IPS DF 6.9 (cell line): ENCODE measurements at regions not wholly inside any gene's neighbourhood (a gene's known extent, or its start where the extent isn't known, plus 50 kb on each side); places are given as distances from the start of the nearest gene placed in this dataset.

Source experiments
- DNase-seq: peaks from one replicate; pipeline ENCODE4 v3.0.0-alpha.2; 2013; ENCODE audit warnings: low read depth, low spot score
- H3K27ac ChIP-seq: one replicate; pipeline ENCODE4 v1.5.1; 2013; ENCODE audit warnings: low read length, control low read depth
- H3K27me3 ChIP-seq: 2 replicates; pipeline ENCODE4 v1.6.1; 2013; ENCODE audit warnings: mild to moderate bottlenecking, low read length; ENCODE audit not compliant: control insufficient read depth, insufficient read depth
- H3K36me3 ChIP-seq: 2 replicates; pipeline ENCODE4 v1.6.1; 2013; ENCODE audit warnings: low read length; ENCODE audit not compliant: control insufficient read depth, insufficient read depth
- H3K4me1 ChIP-seq: 2 replicates; pipeline ENCODE4 v1.6.1; 2013; ENCODE audit warnings: low read length; ENCODE audit not compliant: control insufficient read depth, insufficient read depth
- H3K4me3 ChIP-seq: 2 replicates; pipeline ENCODE4 v1.5.1; 2013; ENCODE audit warnings: mild to moderate bottlenecking, low read length
- H3K9me3 ChIP-seq: 2 replicates; pipeline ENCODE4 v1.6.1; 2013; ENCODE audit warnings: low read length, inconsistent platforms; ENCODE audit not compliant: control insufficient read depth, insufficient read depth
- WGBS: extraction: QIAGEN DNeasy Blood & Tissue Kit; methylation state at CpG from one replicate; pipeline ENCODE4 v1.1.7; 2013; ENCODE audit warnings: mixed read lengths, missing lambda C conversion rate; ENCODE audit not compliant: insufficient read length, insufficient coverage; 5-methylcytosine and 5-hydroxymethylcytosine counted together

DNA sequence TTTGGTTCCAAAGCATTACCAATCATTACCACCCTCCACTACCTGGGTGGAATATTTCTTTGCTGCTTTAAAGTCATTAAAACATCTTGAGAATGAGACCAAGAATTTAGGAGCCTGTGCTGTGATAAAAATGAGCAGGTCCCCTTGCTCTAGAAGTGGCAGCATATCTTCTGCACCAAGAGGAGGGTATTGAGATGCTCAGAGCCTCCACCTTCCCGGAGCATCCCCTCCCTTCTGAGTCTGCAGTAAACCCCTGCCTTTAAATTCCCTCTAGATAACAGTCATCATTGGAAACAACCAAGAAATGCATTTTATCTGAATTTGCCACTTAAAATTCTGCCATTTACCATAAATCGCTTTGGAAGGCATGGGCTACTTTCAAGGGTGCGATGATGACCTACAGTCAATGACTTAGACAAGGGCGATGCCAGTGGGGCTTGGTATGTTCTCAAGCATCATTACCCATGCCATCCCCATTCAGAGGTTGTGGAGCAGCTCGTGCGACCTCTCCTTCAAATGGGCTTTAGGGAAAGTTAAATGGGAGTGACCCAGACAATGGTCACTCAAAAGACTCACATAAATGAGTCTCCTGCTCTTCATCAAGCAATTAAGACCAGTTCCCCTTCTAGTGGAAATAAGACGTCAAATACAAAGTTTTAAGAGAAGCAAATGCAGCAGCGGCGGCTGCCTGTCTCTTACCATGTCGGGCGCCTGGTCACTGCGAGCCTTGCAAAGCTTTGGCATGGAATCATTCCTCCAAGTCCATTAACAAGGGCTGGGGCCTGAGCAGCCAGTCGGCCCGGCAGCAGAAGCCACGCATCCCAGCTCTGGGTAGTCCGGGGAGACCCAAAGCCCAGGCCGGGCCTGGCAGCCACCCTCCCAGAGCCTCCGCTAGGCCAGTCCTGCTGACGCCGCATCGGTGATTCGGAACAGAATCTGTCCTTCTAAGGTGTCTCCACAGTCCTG is 334.5 kb downstream of the TMEM121 start:
- H3K4me1 ChIP-seq: no peaks in the 10 kb centered on the region
- H3K4me3 ChIP-seq: no peak overlapping the region
- H3K9me3 ChIP-seq: peaks cover 29% of the 10 kb centered on the region
- no peaks in the 10 kb centered on the region for H3K27me3 ChIP-seq
- H3K27ac ChIP-seq: no peak overlapping the region
- no CpG with 5 or more reads among the region's 22 CpGs for WGBS
- H3K36me3 ChIP-seq: no peaks in the 10 kb centered on the region; the same call in 1 of the 2 replicates
- no peak for DNase-seq

DNA sequence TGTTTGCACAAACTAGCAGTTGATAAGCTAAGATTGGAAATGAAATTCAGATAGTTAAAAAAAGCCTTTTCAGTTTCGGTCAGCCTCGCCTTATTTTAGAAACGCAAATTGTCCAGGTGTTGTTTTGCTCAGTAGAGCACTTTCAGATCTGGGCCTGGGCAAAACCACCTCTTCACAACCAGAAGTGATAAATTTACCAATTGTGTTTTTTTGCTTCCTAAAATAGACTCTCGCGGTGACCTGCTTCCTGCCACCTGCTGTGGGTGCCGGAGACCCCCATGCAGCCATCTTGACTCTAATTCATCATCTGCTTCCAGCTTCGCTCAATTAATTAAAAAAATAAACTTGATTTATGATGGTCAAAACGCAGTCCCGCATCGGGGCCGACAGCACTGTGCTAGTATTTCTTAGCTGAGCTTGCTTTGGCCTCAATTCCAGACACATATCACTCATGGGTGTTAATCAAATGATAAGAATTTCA is 335.6 kb downstream of the TMEM121 start:
- DNase-seq: no peak
- peaks cover 26% of the 10 kb centered on the region for H3K9me3 ChIP-seq
- no peaks in the 10 kb centered on the region; the same call in 1 of the 2 replicates for H3K36me3 ChIP-seq

DNA sequence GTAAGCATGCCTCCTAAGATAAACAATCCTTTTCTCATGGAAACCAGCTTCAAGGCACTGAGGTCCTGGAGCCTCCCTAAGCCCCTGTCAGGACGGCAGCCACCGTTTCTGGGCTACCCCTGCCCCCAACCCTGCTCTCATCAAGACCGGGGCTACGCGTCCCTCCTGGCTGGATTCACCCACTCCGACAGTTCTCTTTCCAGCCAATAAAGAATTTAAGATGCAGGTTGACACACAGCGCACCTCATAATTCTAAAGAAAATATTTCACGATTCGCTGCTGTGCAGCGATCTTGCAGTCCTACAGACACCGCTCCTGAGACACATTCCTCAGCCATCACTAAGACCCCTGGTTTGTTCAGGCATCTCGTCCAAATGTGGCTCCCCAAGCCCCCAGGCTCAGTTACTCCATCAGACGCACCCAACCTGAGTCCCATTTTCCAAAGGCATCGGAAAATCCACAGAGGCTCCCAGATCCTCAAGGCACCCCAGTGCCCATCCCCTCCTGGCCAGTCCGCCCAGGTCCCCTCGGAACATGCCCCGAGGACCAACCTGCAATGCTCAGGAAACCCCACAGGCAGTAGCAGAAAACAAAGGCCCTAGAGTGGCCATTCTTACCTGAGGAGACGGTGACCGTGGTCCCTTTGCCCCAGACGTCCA is 336.3 kb downstream of the TMEM121 start:
- Histone ChIP-seq H3K36me3 (no peaks in the 10 kb centered on the region; the same call in 1 of the 2 replicates), H3K27me3 (no peaks in the 10 kb centered on the region), H3K4me3 (no peak overlapping the region), H3K4me1 (no peaks in the 10 kb centered on the region), H3K27ac (no peak overlapping the region), H3K9me3 (peaks cover 24% of the 10 kb centered on the region)
- no CpG with 5 or more reads among the region's 20 CpGs for WGBS
- DNase-seq: no peak

More for the DNA sequence above, 335.6 kb downstream of the TMEM121 start:
- Histone ChIP-seq H3K4me1 (no peaks in the 10 kb centered on the region), H3K27me3 (no peaks in the 10 kb centered on the region), H3K4me3 (no peak overlapping the region), H3K27ac (no peak overlapping the region)
- WGBS: no CpG with 5 or more reads among the region's 11 CpGs

DNA sequence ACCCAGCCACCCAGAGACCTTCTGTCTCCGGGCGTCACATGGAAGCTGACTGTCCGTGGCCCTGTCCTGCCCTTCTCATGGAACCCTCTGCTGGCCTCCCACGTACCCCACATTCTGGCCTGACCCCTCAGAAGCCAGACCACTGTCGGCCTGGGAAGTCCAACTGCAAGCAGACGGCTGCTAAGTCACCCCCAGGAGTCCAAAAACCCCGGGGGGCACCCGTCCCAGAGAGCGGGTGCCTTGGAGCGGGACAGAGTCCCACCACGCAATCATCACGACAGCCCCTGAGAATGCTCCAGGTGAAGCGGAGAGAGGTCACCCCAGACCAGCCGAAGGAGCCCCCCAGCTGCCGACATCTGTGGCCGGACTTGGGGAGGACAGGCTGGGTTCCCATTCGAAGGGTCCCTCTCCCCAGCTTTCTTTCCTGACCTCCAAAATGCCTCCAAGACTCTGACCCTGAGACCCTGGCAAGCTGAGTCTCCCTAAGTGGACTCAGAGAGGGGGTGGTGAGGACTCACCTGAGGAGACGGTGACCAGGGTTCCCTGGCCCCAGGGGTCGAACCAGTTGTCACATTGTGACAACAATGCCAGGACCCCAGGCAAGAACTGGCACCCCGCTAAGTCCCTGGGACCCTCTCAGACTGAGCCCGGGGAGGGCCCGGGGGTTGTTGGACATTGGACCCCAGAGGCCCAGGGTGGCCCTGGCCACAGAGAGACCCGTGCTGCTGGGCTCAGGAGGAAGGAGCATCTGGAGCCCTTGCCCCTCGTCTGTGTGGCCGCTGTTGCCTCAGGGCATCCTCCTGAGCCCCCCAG is 337.1 kb downstream of the TMEM121 start:
- WGBS: no CpG with 5 or more reads among the region's 25 CpGs
- Histone ChIP-seq H3K9me3 (peaks cover 26% of the 10 kb centered on the region), H3K4me3 (no peak overlapping the region), H3K27me3 (no peaks in the 10 kb centered on the region), H3K36me3 (no peaks in the 10 kb centered on the region; the same call in 1 of the 2 replicates), H3K27ac (no peak overlapping the region), H3K4me1 (no peaks in the 10 kb centered on the region)
- no peak for DNase-seq

DNA sequence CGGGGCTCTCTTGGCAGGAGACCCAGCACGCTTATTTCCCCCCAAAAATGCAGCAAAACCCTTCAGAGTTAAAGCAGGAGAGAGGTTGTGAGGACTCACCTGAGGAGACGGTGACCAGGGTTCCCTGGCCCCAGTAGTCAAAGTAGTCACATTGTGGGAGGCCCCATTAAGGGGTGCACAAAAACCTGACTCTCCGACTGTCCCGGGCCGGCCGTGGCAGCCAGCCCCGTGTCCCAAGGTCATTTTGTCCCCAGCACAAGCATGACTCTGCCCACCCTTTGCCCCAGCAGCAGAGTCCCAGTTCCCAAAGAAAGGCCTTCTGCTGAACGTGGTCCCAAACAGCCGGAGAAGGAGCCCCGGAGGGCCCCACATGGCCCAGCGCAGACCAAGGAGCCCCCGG is 337.7 kb downstream of the TMEM121 start:
- H3K9me3 ChIP-seq: peaks cover 25% of the 10 kb centered on the region
- no peaks in the 10 kb centered on the region for H3K4me1 ChIP-seq
- H3K27me3 ChIP-seq: no peaks in the 10 kb centered on the region
- no peaks in the 10 kb centered on the region; the same call in 1 of the 2 replicates for H3K36me3 ChIP-seq
- no peak for DNase-seq
- no peak overlapping the region for H3K4me3 ChIP-seq
- H3K27ac ChIP-seq: no peak overlapping the region
- whole genome bisulfite sequencing: no CpG with 5 or more reads among the region's 13 CpGs

DNA sequence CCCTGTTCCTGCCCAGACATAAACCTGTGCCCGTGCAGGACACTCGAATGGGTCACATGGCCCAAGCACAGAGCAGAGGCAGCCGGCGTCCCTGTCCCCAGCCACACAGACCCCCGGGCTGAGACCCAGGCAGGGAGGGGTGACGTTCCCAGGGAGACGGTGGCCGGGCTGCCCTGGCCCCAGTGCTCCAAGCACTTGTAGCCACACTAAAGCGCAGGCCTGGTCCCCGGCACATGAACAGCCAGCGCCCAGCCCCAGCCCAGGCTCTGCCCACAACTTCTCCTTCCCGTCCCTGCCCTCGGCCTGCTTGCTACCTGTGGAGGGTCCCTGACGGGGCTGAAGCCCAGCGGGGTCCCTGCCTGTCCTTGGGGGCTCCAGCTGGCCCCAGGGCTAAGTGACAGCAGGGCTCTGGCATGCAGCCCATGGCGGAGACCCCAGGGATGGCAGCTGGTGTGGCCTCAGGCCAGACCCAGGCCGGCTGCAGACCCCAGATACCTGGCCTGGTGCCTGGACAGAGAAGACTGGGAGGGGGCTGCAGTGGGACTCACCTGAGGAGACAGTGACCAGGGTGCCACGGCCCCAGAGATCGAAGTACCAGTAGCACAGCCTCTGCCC is 338.4 kb downstream of the TMEM121 start:
- DNase-seq: no peak
- Histone ChIP-seq H3K27ac (no peak overlapping the region), H3K36me3 (no peaks in the 10 kb centered on the region; the same call in 1 of the 2 replicates), H3K9me3 (peaks cover 27% of the 10 kb centered on the region), H3K4me3 (no peak overlapping the region), H3K4me1 (no peaks in the 10 kb centered on the region), H3K27me3 (no peaks in the 10 kb centered on the region)
- WGBS: no CpG with 5 or more reads among the region's 19 CpGs

DNA sequence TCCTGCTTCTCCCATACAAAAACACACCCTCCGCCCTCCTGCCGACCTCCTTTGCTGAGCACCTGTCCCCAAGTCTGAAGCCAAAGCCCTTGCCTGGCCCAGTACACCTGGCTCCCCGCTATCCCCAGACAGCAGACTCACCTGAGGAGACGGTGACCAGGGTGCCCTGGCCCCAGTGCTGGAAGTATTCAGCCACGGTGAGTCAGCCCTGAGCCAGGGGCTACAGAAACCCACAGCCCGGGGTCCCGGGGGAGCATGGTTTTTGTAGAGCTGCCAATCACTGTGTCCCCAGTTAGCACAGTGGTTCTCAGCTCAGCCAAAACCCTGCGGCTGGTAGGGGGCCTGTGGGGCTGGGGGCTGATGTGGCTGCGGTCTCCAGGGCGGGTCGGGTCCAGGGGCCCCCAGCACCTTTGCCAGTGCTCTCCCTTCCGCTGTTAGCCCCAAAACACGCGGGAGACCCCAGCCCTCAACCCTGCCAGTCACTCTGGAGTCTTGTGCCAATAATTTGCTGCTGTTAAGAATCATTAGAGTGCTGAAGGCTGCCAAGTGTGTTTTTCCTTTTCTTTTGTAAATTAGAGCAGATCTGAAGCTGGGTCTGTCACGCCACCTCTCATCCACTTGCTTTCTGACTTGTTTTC is 339.0 kb downstream of the TMEM121 start:
- DNase-seq: no peak
- H3K27ac ChIP-seq: no peak overlapping the region
- H3K27me3 ChIP-seq: no peaks in the 10 kb centered on the region
- no peak overlapping the region for H3K4me3 ChIP-seq
- H3K4me1 ChIP-seq: no peaks in the 10 kb centered on the region
- H3K36me3 ChIP-seq: no peaks in the 10 kb centered on the region; the same call in 1 of the 2 replicates
- peaks cover 27% of the 10 kb centered on the region for H3K9me3 ChIP-seq
- WGBS: no CpG with 5 or more reads among the region's 15 CpGs

DNA sequence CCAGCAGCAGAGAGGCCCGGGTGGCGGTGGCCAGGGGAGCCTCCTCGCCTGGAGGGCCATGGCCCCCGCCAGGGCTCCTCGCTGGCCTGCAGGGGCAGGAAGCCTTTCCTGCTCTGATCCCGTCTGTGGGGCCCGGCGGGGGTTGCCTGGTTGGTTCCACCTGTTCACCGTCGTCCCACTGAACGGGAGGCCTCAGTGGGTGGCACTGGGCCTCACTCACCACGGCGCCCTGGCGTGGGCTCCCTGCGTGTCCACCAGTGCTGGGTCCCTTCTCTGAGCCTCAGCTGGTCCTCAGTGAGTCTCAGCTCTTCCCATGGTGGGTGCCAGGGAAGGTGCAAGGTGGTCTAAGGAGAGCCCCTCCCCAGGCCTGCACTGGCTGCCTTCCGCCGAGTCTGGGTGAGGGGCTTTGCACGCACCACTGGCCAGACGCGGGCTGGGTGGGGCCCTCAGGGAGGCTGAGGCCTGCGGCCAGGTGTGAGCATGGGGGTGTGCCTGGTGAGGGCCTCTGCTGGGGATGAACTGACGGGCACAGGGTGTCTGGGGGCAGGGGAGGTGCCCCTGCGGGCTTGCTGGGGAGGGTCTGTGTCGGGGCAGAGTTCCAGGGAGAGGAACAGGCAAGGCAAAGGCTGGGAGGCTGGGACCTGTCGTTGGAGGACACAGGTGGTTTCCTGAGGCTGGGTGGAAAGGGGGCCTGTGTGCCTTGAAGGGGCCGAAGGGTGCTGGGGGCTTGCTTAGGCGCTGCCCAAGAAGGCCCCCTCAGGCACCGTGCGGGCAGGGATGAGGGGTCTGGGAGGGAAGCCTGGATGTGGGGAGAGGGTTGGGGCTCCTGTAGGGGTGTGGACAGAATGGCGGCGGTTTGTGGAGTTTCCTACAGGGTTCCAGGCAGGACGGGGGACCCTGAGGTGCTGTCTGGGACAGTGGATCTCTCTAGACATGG is 339.8 kb downstream of the TMEM121 start:
- Histone ChIP-seq H3K36me3 (no peaks in the 10 kb centered on the region; the same call in 1 of the 2 replicates), H3K4me1 (no peaks in the 10 kb centered on the region), H3K27me3 (no peaks in the 10 kb centered on the region), H3K9me3 (peaks cover 27% of the 10 kb centered on the region), H3K4me3 (no peak overlapping the region), H3K27ac (no peak overlapping the region)
- no peak for DNase-seq
- WGBS: no CpG with 5 or more reads among the region's 32 CpGs

DNA sequence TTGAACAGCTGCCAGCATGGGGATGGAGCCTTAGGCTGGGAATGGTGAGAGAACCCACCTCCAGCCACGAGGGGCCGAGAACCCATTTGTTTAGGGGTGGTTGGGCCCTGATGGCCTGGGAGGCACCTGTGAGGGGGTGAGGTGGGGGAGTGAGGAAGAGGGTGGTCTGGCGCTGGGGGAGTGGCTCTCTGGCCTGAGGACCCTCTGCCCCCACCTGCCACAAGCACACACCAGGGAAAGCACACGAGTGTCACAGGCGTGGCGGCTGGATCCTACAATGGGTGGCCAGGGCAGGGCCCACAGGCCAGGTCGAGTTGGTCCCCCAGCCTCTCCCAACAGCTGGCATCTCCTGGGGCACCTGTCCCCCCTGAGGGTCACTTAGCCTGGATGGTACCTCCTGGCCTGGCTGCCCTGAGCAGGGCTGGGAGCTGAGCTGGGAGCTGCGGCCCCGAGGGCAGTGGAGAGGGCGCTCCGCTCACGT is 340.5 kb downstream of the TMEM121 start:
- Histone ChIP-seq H3K27me3 (no peaks in the 10 kb centered on the region), H3K4me1 (no peaks in the 10 kb centered on the region), H3K4me3 (no peak overlapping the region), H3K36me3 (no peaks in the 10 kb centered on the region; the same call in 1 of the 2 replicates), H3K9me3 (peaks cover 27% of the 10 kb centered on the region), H3K27ac (no peak overlapping the region)
- WGBS: no CpG with 5 or more reads among the region's 12 CpGs
- no peak for DNase-seq
